Mesodermal cell (in vitro differentiated cells): ENCODE measurements at regions not wholly inside any gene's neighbourhood (a gene's known extent, or its start where the extent isn't known, plus 50 kb on each side); places are given as distances from the start of the nearest gene placed in this dataset.

Experiments used
- H3K27ac ChIP-seq: 2 replicates; pipeline ENCODE4 v1.7.0; 2013; ENCODE audit warnings: mild to moderate bottlenecking, low read depth, low read length, moderate library complexity; ENCODE audit not compliant: severe bottlenecking
- H3K36me3 ChIP-seq: 2 replicates; pipeline ENCODE4 v1.7.1; 2013; ENCODE audit warnings: mild to moderate bottlenecking, low read length, moderate library complexity; ENCODE audit not compliant: control insufficient read depth, insufficient read depth
- H3K4me1 ChIP-seq: one replicate; pipeline ENCODE4 v1.7.1; 2013; ENCODE audit warnings: mild to moderate bottlenecking, low read length; ENCODE audit not compliant: insufficient read depth, control insufficient read depth, poor library complexity, severe bottlenecking
- H3K4me3 ChIP-seq: 2 replicates; pipeline ENCODE4 v1.7.0; 2013; ENCODE audit warnings: low read length, control low read depth, mild to moderate bottlenecking; ENCODE audit not compliant: insufficient read depth, poor library complexity, severe bottlenecking; ENCODE audit errors: extremely low read depth
- H3K9me3 ChIP-seq: 2 replicates; pipeline ENCODE4 v1.7.1; 2013; ENCODE audit warnings: mild to moderate bottlenecking, low read length, moderate library complexity; ENCODE audit not compliant: control insufficient read depth
- WGBS, 2 experiments: methylation state at CpG; one replicate each; pipeline ENCODE4 v1.1.5; 2013; ENCODE audit warnings: missing lambda C conversion rate in 2 of 2; ENCODE audit not compliant: insufficient coverage in 2 of 2; 5-methylcytosine and 5-hydroxymethylcytosine counted together

GRCh38 chr5:117039035-117039434 is 464.4 kb upstream of the SEMA6A start:
- no peaks in the 10 kb centered on the region for H3K4me1 ChIP-seq
- no peak overlapping the region for H3K27ac ChIP-seq
- no peak overlapping the region for H3K4me3 ChIP-seq
- H3K36me3 ChIP-seq = no peaks in the 10 kb centered on the region
- H3K9me3 ChIP-seq = peaks cover 4% of the 10 kb centered on the region

GRCh38 chr5:117027384-117027783 is 452.8 kb upstream of the SEMA6A start:
- Histone ChIP-seq H3K27ac (no peak overlapping the region), H3K36me3 (no peaks in the 10 kb centered on the region), H3K9me3 (no peaks in the 10 kb centered on the region), H3K4me3 (no peak overlapping the region), H3K4me1 (no peaks in the 10 kb centered on the region)
- 100% methylated on average over 1 to 2 of the region's 2 CpGs for WGBS, 2 experiments

- WGBS, 2 experiments = no CpG with 5 or more reads among the region's 2 CpGs
- H3K9me3 ChIP-seq = no peaks in the 10 kb centered on the region
- H3K36me3 ChIP-seq = no peaks in the 10 kb centered on the region
- no peaks in the 10 kb centered on the region for H3K4me1 ChIP-seq
- H3K4me3 ChIP-seq = no peak overlapping the region
- H3K27ac ChIP-seq = no peak overlapping the region
These were observed 446.4 kb upstream of the SEMA6A start for GRCh38 chr5:117020999-117021398.

GRCh38 chr5:117013280-117013877 is 438.8 kb upstream of the SEMA6A start:
- Histone ChIP-seq H3K27ac (no peak overlapping the region), H3K9me3 (peaks cover 4% of the 10 kb centered on the region), H3K36me3 (no peaks in the 10 kb centered on the region), H3K4me3 (no peak overlapping the region), H3K4me1 (no peaks in the 10 kb centered on the region)
- 88 to 90% methylated on average over 5 of the region's 5 CpGs for WGBS, 2 experiments

- Histone ChIP-seq H3K9me3 (peaks cover 4% of the 10 kb centered on the region), H3K27ac (no peak overlapping the region), H3K4me1 (no peaks in the 10 kb centered on the region), H3K4me3 (no peak overlapping the region), H3K36me3 (no peaks in the 10 kb centered on the region)
- 88% methylated on average over 1 of the region's 2 CpGs; no CpG with 5 or more reads in 1 of the 2 experiments for WGBS, 2 experiments
These were observed 436.0 kb upstream of the SEMA6A start for GRCh38 chr5:117010574-117010973.

GRCh38 chr5:116998024-116998423 is 423.4 kb upstream of the SEMA6A start:
- H3K36me3 ChIP-seq = no peaks in the 10 kb centered on the region
- H3K4me1 ChIP-seq = no peaks in the 10 kb centered on the region
- no peaks in the 10 kb centered on the region for H3K9me3 ChIP-seq
- H3K4me3 ChIP-seq = no peak overlapping the region
- no peak overlapping the region for H3K27ac ChIP-seq
- 92% methylated on average over 8 to 10 of the region's 13 CpGs for WGBS, 2 experiments

- Histone ChIP-seq H3K4me1 (peaks cover 5% of the 10 kb centered on the region), H3K36me3 (no peaks in the 10 kb centered on the region), H3K4me3 (no peak overlapping the region), H3K27ac (no peak overlapping the region), H3K9me3 (no peaks in the 10 kb centered on the region)
- WGBS, 2 experiments = 100% methylated on average over 1 of the region's 2 CpGs; no CpG with 5 or more reads in 1 of the 2 experiments
These were observed 418.1 kb upstream of the SEMA6A start for GRCh38 chr5:116992681-116993080.

- Histone ChIP-seq H3K27ac (no peak overlapping the region), H3K9me3 (no peaks in the 10 kb centered on the region), H3K4me3 (no peak overlapping the region), H3K36me3 (no peaks in the 10 kb centered on the region), H3K4me1 (peaks cover 5% of the 10 kb centered on the region)
- 80 to 85% methylated on average over 1 to 2 of the region's 3 CpGs for WGBS, 2 experiments
These were observed 415.4 kb upstream of the SEMA6A start for GRCh38 chr5:116989995-116990394.

GRCh38 chr5:116982035-116982434 is 407.4 kb upstream of the SEMA6A start:
- Histone ChIP-seq H3K9me3 (no peaks in the 10 kb centered on the region), H3K36me3 (no peaks in the 10 kb centered on the region), H3K4me1 (no peaks in the 10 kb centered on the region), H3K27ac (no peak overlapping the region), H3K4me3 (no peak overlapping the region)
- WGBS, 2 experiments = 80 to 100% methylated on average over 1 of the region's 6 CpGs

- H3K4me1 ChIP-seq = no peaks in the 10 kb centered on the region
- 80% methylated on average over 1 to 2 of the region's 2 CpGs for WGBS, 2 experiments
- no peak overlapping the region for H3K27ac ChIP-seq
- no peaks in the 10 kb centered on the region for H3K36me3 ChIP-seq
- no peaks in the 10 kb centered on the region for H3K9me3 ChIP-seq
- H3K4me3 ChIP-seq = no peak overlapping the region
These were observed 406.0 kb upstream of the SEMA6A start for GRCh38 chr5:116980581-116980980.

GRCh38 chr5:116976767-116977166 is 402.1 kb upstream of the SEMA6A start:
- Histone ChIP-seq H3K4me1 (no peaks in the 10 kb centered on the region), H3K9me3 (no peaks in the 10 kb centered on the region), H3K36me3 (no peaks in the 10 kb centered on the region), H3K27ac (no peak overlapping the region), H3K4me3 (no peak overlapping the region)
- 88% methylated on average over 1 of the region's 1 CpG; no CpG with 5 or more reads in 1 of the 2 experiments for WGBS, 2 experiments
